ENCODE measurements at regions not wholly inside any gene's neighbourhood (a gene's known extent, or its start where the extent isn't known, plus 50 kb on each side); places are given as distances from the start of the nearest gene placed in this dataset.
A peak's percentile ranks its signal among the peaks of the same experiment; 100 is the strongest.

- DNase-seq = no peak
Observed at GRCh38 chr7:26011039-26011696, 140.8 kb upstream of the NFE2L3 start.

GRCh38 chr7:26013551-26014083, 138.4 kb upstream of the NFE2L3 start:
- no peak for DNase-seq

- no peak for DNase-seq
Observed at GRCh38 chr7:26022982-26023381, 129.0 kb upstream of the NFE2L3 start.

- no peak for DNase-seq
Observed at GRCh38 chr7:26029911-26030310, 122.1 kb upstream of the NFE2L3 start.

- no peak for DNase-seq
Observed at GRCh38 chr7:26034391-26034790, 117.6 kb upstream of the NFE2L3 start.

GRCh38 chr7:26035552-26035951, 116.4 kb upstream of the NFE2L3 start:
- DNase-seq = no peak

- DNase-seq = no peak
Observed at GRCh38 chr7:26036092-26036491, 115.9 kb upstream of the NFE2L3 start.

GRCh38 chr7:26038201-26038990, 113.6 kb upstream of the NFE2L3 start:
- no peak for DNase-seq

GRCh38 chr7:26040085-26040484, 111.9 kb upstream of the NFE2L3 start:
- DNase-seq = no peak

GRCh38 chr7:26042237-26042636, 109.8 kb upstream of the NFE2L3 start:
- no peak for DNase-seq

- no peak for DNase-seq
Observed at GRCh38 chr7:26043801-26044200, 108.2 kb upstream of the NFE2L3 start.

GRCh38 chr7:26044320-26044719, 107.7 kb upstream of the NFE2L3 start:
- DNase-seq = no peak

GRCh38 chr7:26046150-26046549, 105.8 kb upstream of the NFE2L3 start:
- DNase-seq = no peak

- DNase-seq = no peak
Observed at GRCh38 chr7:26046878-26047277, 105.1 kb upstream of the NFE2L3 start.

- no peak for DNase-seq
Observed at GRCh38 chr7:26048663-26049062, 103.3 kb upstream of the NFE2L3 start.

- DNase-seq = no peak
Observed at GRCh38 chr7:26049081-26049480, 102.9 kb upstream of the NFE2L3 start.

GRCh38 chr7:26051021-26051420, 101.0 kb upstream of the NFE2L3 start:
- no peak for DNase-seq

GRCh38 chr7:26052706-26053105, 99.3 kb upstream of the NFE2L3 start:
- no peak for DNase-seq

- DNase-seq = no peak
Observed at GRCh38 chr7:26054386-26054785, 97.6 kb upstream of the NFE2L3 start.

- DNase-seq = no peak
Observed at GRCh38 chr7:26055241-26055640, 96.8 kb upstream of the NFE2L3 start.

- no peak for DNase-seq
Observed at GRCh38 chr7:26060733-26061677, 91.0 kb upstream of the NFE2L3 start.

GRCh38 chr7:26061678-26062603, 90.1 kb upstream of the NFE2L3 start:
- DNase-seq = peak; percentile 66
